IMR-90 (cell line): ENCODE measurements at regions not wholly inside any gene's neighbourhood (a gene's known extent, or its start where the extent isn't known, plus 50 kb on each side); places are given as distances from the start of the nearest gene placed in this dataset.

Source experiments
- ATAC-seq: fragments of 200-7000 bp; cut with Tn5 transposase; 2 replicates; pipeline ENCODE4 v1.9.1; 2020; ENCODE audit warnings: low read depth, mild to moderate bottlenecking, moderate library complexity
- BruUV-seq: library from RNA; stranded (reverse); fragments of 400-500 nt; replicated peaks from 2 replicates; lab custom pipeline; 2021; lab: Mats Ljungman, UMichigan
- CTCF ChIA-PET: fragments of 300-600 bp; formaldehyde crosslinking; extraction: SDS; loops from one replicate; lab custom pipeline; 2021; ENCODE audit warnings: antibody characterized with exemption; lab: Yijun Ruan, JAX
- POLR2A ChIA-PET: fragments of 300-600 bp; sonication (Branson Sonifier 250); formaldehyde crosslinking; loops from one replicate; lab custom pipeline; 2022; ENCODE audit warnings: antibody characterized with exemption; ENCODE audit not compliant: unreplicated experiment; lab: Charles Lee
- DNase-seq: peaks from one replicate; pipeline ENCODE4 v3.0.0; 2013
- H2AFZ ChIP-seq: replicated peaks from 2 replicates; pipeline ENCODE3; 2013; ENCODE audit warnings: low read length, mild to moderate bottlenecking; ENCODE audit not compliant: poor library complexity
- H2AK5ac ChIP-seq: 2 replicates; pipeline ENCODE4 v1.6.1; 2013; ENCODE audit warnings: low read depth, low read length, inconsistent platforms
- H2AK9ac ChIP-seq: replicated peaks from 2 replicates; pipeline ENCODE3; 2013; ENCODE audit warnings: mild to moderate bottlenecking, low read depth, low read length, moderate library complexity; ENCODE audit not compliant: poor library complexity
- H2BK120ac ChIP-seq: 2 replicates; pipeline ENCODE4 v1.6.1; 2013; ENCODE audit warnings: low read depth, low read length, inconsistent platforms
- H2BK15ac ChIP-seq: 3 replicates; pipeline ENCODE4 v1.6.1; 2013; ENCODE audit warnings: low read depth, low read length, inconsistent platforms
- H2BK20ac ChIP-seq: 2 replicates; pipeline ENCODE4 v1.6.1; 2013; ENCODE audit warnings: low read depth, mild to moderate bottlenecking, inconsistent platforms, low read length, moderate library complexity
- H2BK5ac ChIP-seq: 2 replicates; pipeline ENCODE4 v1.6.1; 2013; ENCODE audit warnings: mild to moderate bottlenecking, low read depth, low read length, inconsistent platforms; ENCODE audit not compliant: poor library complexity, severe bottlenecking
- H3K14ac ChIP-seq: replicated peaks from 2 replicates; pipeline ENCODE4 v1.6.1; 2013; ENCODE audit warnings: low read depth, low read length, inconsistent platforms
- H3K18ac ChIP-seq: 2 replicates; pipeline ENCODE4 v1.6.1; 2013; ENCODE audit warnings: low read depth, low read length, control low read depth
- H3K23ac ChIP-seq: 2 replicates; pipeline ENCODE4 v1.6.1; 2013; ENCODE audit warnings: low read depth, low read length, inconsistent platforms
- H3K27ac ChIP-seq: 2 replicates; pipeline ENCODE4 v1.5.1; 2013; ENCODE audit warnings: mild to moderate bottlenecking, control low read depth, low read length; ENCODE audit not compliant: insufficient read depth
- H3K27me3 ChIP-seq: 2 replicates; pipeline ENCODE4 v1.6.1; 2013; ENCODE audit warnings: low read length; ENCODE audit not compliant: control insufficient read depth, insufficient read depth
- H3K36me3 ChIP-seq: 2 replicates; pipeline ENCODE4 v1.6.1; 2013; ENCODE audit warnings: low read length, mixed read lengths; ENCODE audit not compliant: control insufficient read depth, insufficient read depth
- H3K4ac ChIP-seq: 2 replicates; pipeline ENCODE4 v1.6.1; 2013; ENCODE audit warnings: low read depth, low read length, inconsistent platforms
- H3K4me1 ChIP-seq: 2 replicates; pipeline ENCODE4 v1.6.1; 2013; ENCODE audit warnings: low read length, mixed read lengths; ENCODE audit not compliant: control insufficient read depth, insufficient read depth
- H3K4me2 ChIP-seq: 2 replicates; pipeline ENCODE4 v1.6.1; 2013; ENCODE audit warnings: low read depth, mild to moderate bottlenecking, control low read depth, low read length, moderate library complexity
- H3K4me3 ChIP-seq: 2 replicates; pipeline ENCODE4 v1.5.1; 2013; ENCODE audit warnings: low read depth, mild to moderate bottlenecking, control low read depth, low read length, moderate library complexity; ENCODE audit not compliant: insufficient read depth
- H3K56ac ChIP-seq: 2 replicates; pipeline ENCODE4 v1.6.1; 2013; ENCODE audit warnings: low read length, inconsistent platforms; ENCODE audit not compliant: insufficient read depth; ENCODE audit errors: extremely low read depth
- H3K79me1 ChIP-seq, 2 experiments: 2 replicates each; pipeline ENCODE4 v1.6.1; 2013; ENCODE audit warnings: low read length in 2 of 2, inconsistent platforms in 1 of 2, low read depth in 1 of 2
- H3K9ac ChIP-seq: 2 replicates; pipeline ENCODE4 v1.6.1; 2013; ENCODE audit warnings: low read depth, low read length, control low read depth
- H3K9me1 ChIP-seq: 2 replicates; pipeline ENCODE4 v1.6.1; 2013; ENCODE audit warnings: low read length, inconsistent platforms; ENCODE audit not compliant: insufficient read depth
- H3K9me3 ChIP-seq: 2 replicates; pipeline ENCODE4 v1.6.1; 2013; ENCODE audit warnings: low read length; ENCODE audit not compliant: control insufficient read depth, insufficient read depth
- H4K20me1 ChIP-seq: 2 replicates; pipeline ENCODE4 v1.6.1; 2013; ENCODE audit warnings: low read length, inconsistent platforms; ENCODE audit not compliant: insufficient read depth
- H4K5ac ChIP-seq: 2 replicates; pipeline ENCODE4 v1.6.1; 2013; ENCODE audit warnings: mild to moderate bottlenecking, low read depth, low read length, control low read depth
- H4K8ac ChIP-seq, 2 experiments: 2 replicates each; pipeline ENCODE4 v1.6.1; 2013; ENCODE audit warnings: low read depth in 2 of 2, low read length in 2 of 2, control low read depth in 1 of 2, inconsistent platforms in 1 of 2
- H4K91ac ChIP-seq: 2 replicates; pipeline ENCODE4 v1.6.1; 2013; ENCODE audit warnings: low read depth, low read length, inconsistent platforms; ENCODE audit not compliant: insufficient read depth
- BHLHE40 ChIP-seq: fragments of 150-350 bp; IDR thresholded peaks from 2 replicates; pipeline ENCODE4 v1.6.1; 2016; ENCODE audit warnings: mild to moderate bottlenecking, low read depth, low read length
- CEBPB ChIP-seq: IDR thresholded peaks from 2 replicates; pipeline ENCODE4 v1.6.1; 2012; ENCODE audit warnings: low read depth, low read length, improper control_type of control experiment
- CHD1 ChIP-seq: IDR thresholded peaks from 2 replicates; pipeline ENCODE4 v1.6.1; 2012; ENCODE audit warnings: low read depth, low read length, improper control_type of control experiment
- MAFK ChIP-seq: IDR thresholded peaks from 2 replicates; pipeline ENCODE4 v1.6.1; 2012; ENCODE audit warnings: low read depth, low read length, improper control_type of control experiment
- MAZ ChIP-seq: IDR thresholded peaks from 2 replicates; pipeline ENCODE4 v1.6.1; 2012; ENCODE audit warnings: low read depth, mild to moderate bottlenecking, low read length, improper control_type of control experiment, moderate library complexity, borderline replicate concordance
- MXI1 ChIP-seq: IDR thresholded peaks from 2 replicates; pipeline ENCODE4 v1.6.1; 2012; ENCODE audit warnings: low read depth, mild to moderate bottlenecking, low read length, moderate library complexity, borderline replicate concordance
- NFE2L2 ChIP-seq: fragments of 150-350 bp; IDR thresholded peaks from 2 replicates; pipeline ENCODE4 v1.6.1; 2016; ENCODE audit warnings: low read depth, mild to moderate bottlenecking, low read length
- POLR2A ChIP-seq: IDR thresholded peaks from 2 replicates; pipeline ENCODE4 v1.6.1; 2012; ENCODE audit warnings: mild to moderate bottlenecking, low read depth, low read length
- RAD21 ChIP-seq: IDR thresholded peaks from 2 replicates; pipeline ENCODE4 v1.6.1; 2012; ENCODE audit warnings: low read length, improper control_type of control experiment
- RCOR1 ChIP-seq: IDR thresholded peaks from 2 replicates; pipeline ENCODE4 v1.6.1; 2012; ENCODE audit warnings: mild to moderate bottlenecking, low read length, improper control_type of control experiment; ENCODE audit not compliant: insufficient replicate concordance
- RFX5 ChIP-seq: IDR thresholded peaks from 2 replicates; pipeline ENCODE4 v1.8.0; 2012; ENCODE audit warnings: low read depth, mild to moderate bottlenecking, low read length, moderate library complexity
- SMC3 ChIP-seq: fragments of 150-350 bp; IDR thresholded peaks from 2 replicates; pipeline ENCODE4 v1.6.1; 2016; ENCODE audit warnings: low read depth, mild to moderate bottlenecking, antibody characterized with exemption, low read length, moderate library complexity
- WGBS, 2 experiments: methylation state at CpG; one replicate each; pipeline versions ENCODE4 v1.1.5 to v1.1.7; 2013; ENCODE audit warnings: missing lambda C conversion rate in 2 of 2; ENCODE audit not compliant: insufficient read length in 1 of 2; ENCODE audit errors: extremely low coverage in 2 of 2; 5-methylcytosine and 5-hydroxymethylcytosine counted together
- dilution Hi-C: fragments of 300-500 bp; cut with HindIII; formaldehyde crosslinking; loops from one replicate; pipeline ENCODE4 v1.14.3; 2018; ENCODE audit warnings: low sequenced_read_pairs; ENCODE audit not compliant: unreplicated experiment
- in situ Hi-C: fragments of 300-500 bp; cut with MboI; formaldehyde crosslinking; loops from 3 replicates; pipeline ENCODE4 v1.14.3; 2019; ENCODE audit warnings: low sequenced_read_pairs, inconsistent platforms, mixed read lengths
- intact Hi-C: fragments of 100-400 bp; cut with micrococcal nuclease; formaldehyde crosslinking; loops from 2 replicates; pipeline ENCODE4 v1.10.0; 2022
- TF ChIP-seq, protein P1 (sequence below): fragments of 150-350 bp; IDR thresholded peaks from 2 replicates; pipeline ENCODE4 v1.6.1; 2016; ENCODE audit warnings: low read depth, mild to moderate bottlenecking, low read length, moderate library complexity, borderline replicate concordance
- TF ChIP-seq, protein P2 (sequence below): fragments of 150-350 bp; IDR thresholded peaks from 2 replicates; pipeline ENCODE4 v1.6.1; 2017; ENCODE audit warnings: mild to moderate bottlenecking, antibody characterized with exemption, low read length, low read depth
- TF ChIP-seq, protein P3 (sequence below): conservative IDR thresholded peaks from 2 replicates; pipeline ENCODE4 v1.5.1; 2012; ENCODE audit warnings: mild to moderate bottlenecking, low read depth, low read length, improper control_type of control experiment

DNA sequence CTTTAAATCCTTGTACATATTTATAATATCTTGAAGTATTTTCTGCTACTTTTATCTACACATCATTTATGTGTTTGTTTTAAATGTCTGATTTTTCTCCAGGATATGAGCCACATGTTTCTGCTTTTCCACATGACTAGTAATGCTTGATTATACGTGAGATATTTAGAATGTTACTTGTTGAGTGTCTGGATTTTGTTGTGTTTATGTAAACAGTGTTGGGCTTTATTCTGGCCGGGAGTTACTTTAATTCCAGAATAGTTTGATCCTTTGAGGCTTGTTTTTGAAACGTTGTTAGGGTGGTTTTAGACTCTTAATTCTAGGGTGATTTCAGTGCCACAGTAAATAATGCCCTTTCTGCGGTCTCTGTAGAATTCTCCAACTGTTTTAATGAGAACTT, 252.9 kb downstream of the BLID start:
- Histone ChIP-seq H3K56ac (no peak overlapping the region), H3K9ac (no peak overlapping the region), H3K4me3 (no peak overlapping the region), H3K18ac (no peak overlapping the region), H3K36me3 (no peaks in the 10 kb centered on the region), H2AFZ (no peak overlapping the region), H3K4ac (no peak overlapping the region), H2AK9ac (no peak overlapping the region), H4K20me1 (no peaks in the 10 kb centered on the region), H4K8ac (no peak overlapping the region), H3K4me2 (no peak overlapping the region), H2BK5ac (no peak overlapping the region), H4K5ac (no peak overlapping the region), H3K27me3 (no peaks in the 10 kb centered on the region), H3K9me1 (no peaks in the 10 kb centered on the region), H3K23ac (no peak overlapping the region), H2AK5ac (no peak overlapping the region), H2BK15ac (no peak overlapping the region), H3K27ac (no peak overlapping the region), H3K9me3 (no peaks in the 10 kb centered on the region), H2BK20ac (no peak overlapping the region), H3K4me1 (no peaks in the 10 kb centered on the region), H4K91ac (no peak overlapping the region), H3K79me1 (no peaks in the 10 kb centered on the region), H2BK120ac (no peak overlapping the region), H3K14ac (no peak overlapping the region)
- no peak for TF ChIP-seq NFE2L2
- no peak for TF ChIP-seq RFX5
- TF ChIP-seq RAD21 = no peak
- TF ChIP-seq, protein P1, sequence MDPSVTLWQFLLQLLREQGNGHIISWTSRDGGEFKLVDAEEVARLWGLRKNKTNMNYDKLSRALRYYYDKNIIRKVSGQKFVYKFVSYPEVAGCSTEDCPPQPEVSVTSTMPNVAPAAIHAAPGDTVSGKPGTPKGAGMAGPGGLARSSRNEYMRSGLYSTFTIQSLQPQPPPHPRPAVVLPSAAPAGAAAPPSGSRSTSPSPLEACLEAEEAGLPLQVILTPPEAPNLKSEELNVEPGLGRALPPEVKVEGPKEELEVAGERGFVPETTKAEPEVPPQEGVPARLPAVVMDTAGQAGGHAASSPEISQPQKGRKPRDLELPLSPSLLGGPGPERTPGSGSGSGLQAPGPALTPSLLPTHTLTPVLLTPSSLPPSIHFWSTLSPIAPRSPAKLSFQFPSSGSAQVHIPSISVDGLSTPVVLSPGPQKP = no peak
- TF ChIP-seq RCOR1 = no peak
- no peak for TF ChIP-seq MAZ
- TF ChIP-seq, protein P2, sequence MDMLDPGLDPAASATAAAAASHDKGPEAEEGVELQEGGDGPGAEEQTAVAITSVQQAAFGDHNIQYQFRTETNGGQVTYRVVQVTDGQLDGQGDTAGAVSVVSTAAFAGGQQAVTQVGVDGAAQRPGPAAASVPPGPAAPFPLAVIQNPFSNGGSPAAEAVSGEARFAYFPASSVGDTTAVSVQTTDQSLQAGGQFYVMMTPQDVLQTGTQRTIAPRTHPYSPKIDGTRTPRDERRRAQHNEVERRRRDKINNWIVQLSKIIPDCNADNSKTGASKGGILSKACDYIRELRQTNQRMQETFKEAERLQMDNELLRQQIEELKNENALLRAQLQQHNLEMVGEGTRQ = no peak
- no peak for TF ChIP-seq BHLHE40
- TF ChIP-seq POLR2A = no peak
- no peak for TF ChIP-seq MAFK
- no peak for TF ChIP-seq CHD1
- TF ChIP-seq CEBPB = no peak
- no peak for TF ChIP-seq MXI1
- no peak for TF ChIP-seq SMC3
- TF ChIP-seq, protein P3, sequence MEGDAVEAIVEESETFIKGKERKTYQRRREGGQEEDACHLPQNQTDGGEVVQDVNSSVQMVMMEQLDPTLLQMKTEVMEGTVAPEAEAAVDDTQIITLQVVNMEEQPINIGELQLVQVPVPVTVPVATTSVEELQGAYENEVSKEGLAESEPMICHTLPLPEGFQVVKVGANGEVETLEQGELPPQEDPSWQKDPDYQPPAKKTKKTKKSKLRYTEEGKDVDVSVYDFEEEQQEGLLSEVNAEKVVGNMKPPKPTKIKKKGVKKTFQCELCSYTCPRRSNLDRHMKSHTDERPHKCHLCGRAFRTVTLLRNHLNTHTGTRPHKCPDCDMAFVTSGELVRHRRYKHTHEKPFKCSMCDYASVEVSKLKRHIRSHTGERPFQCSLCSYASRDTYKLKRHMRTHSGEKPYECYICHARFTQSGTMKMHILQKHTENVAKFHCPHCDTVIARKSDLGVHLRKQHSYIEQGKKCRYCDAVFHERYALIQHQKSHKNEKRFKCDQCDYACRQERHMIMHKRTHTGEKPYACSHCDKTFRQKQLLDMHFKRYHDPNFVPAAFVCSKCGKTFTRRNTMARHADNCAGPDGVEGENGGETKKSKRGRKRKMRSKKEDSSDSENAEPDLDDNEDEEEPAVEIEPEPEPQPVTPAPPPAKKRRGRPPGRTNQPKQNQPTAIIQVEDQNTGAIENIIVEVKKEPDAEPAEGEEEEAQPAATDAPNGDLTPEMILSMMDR = no peak
- in situ Hi-C loops = no loop called here
- ChIA-PET CTCF (no interaction called here), POLR2A (no interaction called here)
- intact Hi-C loops = no loop called here
- no CpG with 5 or more reads among the region's 4 CpGs for WGBS, 2 experiments
- DNase-seq (no peak), ATAC-seq (no peak)
- dilution Hi-C loops = no loop called here
- BruUV-seq = no TSS peak
